22Rv1 (cell line): ENCODE measurements at regions not wholly inside any gene's neighbourhood (a gene's known extent, or its start where the extent isn't known, plus 50 kb on each side); places are given as distances from the start of the nearest gene placed in this dataset.

ENCODE experiments used
- ZFX ChIP-seq: fragments of 450-650 bp; IDR thresholded peaks from 2 replicates; pipeline ENCODE4 v1.6.1; 2017; ENCODE audit warnings: antibody characterized with exemption, borderline replicate concordance
- TF ChIP-seq, protein P1 (sequence below): fragments of 450-650 bp; IDR thresholded peaks from 2 replicates; pipeline ENCODE4 v1.5.1; 2017; ENCODE audit warnings: mild to moderate bottlenecking

- TF ChIP-seq, protein P1, sequence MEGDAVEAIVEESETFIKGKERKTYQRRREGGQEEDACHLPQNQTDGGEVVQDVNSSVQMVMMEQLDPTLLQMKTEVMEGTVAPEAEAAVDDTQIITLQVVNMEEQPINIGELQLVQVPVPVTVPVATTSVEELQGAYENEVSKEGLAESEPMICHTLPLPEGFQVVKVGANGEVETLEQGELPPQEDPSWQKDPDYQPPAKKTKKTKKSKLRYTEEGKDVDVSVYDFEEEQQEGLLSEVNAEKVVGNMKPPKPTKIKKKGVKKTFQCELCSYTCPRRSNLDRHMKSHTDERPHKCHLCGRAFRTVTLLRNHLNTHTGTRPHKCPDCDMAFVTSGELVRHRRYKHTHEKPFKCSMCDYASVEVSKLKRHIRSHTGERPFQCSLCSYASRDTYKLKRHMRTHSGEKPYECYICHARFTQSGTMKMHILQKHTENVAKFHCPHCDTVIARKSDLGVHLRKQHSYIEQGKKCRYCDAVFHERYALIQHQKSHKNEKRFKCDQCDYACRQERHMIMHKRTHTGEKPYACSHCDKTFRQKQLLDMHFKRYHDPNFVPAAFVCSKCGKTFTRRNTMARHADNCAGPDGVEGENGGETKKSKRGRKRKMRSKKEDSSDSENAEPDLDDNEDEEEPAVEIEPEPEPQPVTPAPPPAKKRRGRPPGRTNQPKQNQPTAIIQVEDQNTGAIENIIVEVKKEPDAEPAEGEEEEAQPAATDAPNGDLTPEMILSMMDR: no peak
- TF ChIP-seq ZFX: no peak
Observed at GRCh38 chr1:239543873-239544272, 157.5 kb downstream of the CHRM3 start.
